ENCODE measurements at regions not wholly inside any gene's neighbourhood (a gene's known extent, or its start where the extent isn't known, plus 50 kb on each side); places are given as distances from the start of the nearest gene placed in this dataset.

DNA sequence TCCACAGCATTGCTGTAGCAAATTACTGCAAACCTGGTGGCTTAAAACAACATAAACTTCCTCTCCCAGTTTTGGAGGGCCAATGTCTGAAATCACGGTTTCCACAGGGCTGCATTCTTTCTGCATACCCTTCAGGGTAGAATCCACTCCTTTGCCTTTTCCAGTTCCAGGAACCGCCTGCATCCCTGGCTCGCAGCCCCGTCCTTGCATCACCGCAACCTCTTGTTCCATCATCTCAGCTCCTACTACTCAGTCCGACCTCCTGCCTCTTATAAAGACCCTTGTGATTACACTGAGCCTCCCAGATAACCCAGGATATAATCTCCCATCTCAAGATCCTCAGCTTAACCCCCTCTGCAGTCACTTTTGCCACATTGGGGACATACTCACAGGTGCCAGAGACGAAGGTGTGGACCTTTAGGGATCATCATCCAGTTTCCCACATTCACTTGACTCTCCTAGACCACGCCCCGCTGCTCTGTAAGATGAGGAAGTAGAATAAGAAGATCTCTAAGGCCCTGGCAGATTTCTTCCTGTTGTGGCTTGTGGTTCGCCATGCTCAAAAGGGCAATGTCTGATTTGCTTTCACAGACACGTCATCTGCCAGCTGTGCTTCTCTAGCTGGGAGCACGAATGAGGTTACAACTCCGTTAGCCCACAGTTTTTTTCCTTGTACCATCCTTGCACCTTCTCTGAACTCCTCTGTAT, 103.6 kb upstream of the AGAP1 start:
- Histone ChIP-seq H3K9me3 (no peaks in the 10 kb centered on the region), H3K4me1 (no peaks in the 10 kb centered on the region), H3K36me3 (no peaks in the 10 kb centered on the region), H3K4me3 (no peak overlapping the region), H3K27me3 (replicated peaks in 1 of 7) (peaks cover 0 to 25% (median 0%) of the 10 kb centered on the region in 7 donors), H3K27ac (no peak overlapping the region)
- intact Hi-C loops (cut with DNase I; ENCODE audit: low total_unique reads) = no loop called here
- TF ChIP-seq, protein P1, sequence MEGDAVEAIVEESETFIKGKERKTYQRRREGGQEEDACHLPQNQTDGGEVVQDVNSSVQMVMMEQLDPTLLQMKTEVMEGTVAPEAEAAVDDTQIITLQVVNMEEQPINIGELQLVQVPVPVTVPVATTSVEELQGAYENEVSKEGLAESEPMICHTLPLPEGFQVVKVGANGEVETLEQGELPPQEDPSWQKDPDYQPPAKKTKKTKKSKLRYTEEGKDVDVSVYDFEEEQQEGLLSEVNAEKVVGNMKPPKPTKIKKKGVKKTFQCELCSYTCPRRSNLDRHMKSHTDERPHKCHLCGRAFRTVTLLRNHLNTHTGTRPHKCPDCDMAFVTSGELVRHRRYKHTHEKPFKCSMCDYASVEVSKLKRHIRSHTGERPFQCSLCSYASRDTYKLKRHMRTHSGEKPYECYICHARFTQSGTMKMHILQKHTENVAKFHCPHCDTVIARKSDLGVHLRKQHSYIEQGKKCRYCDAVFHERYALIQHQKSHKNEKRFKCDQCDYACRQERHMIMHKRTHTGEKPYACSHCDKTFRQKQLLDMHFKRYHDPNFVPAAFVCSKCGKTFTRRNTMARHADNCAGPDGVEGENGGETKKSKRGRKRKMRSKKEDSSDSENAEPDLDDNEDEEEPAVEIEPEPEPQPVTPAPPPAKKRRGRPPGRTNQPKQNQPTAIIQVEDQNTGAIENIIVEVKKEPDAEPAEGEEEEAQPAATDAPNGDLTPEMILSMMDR (IDR thresholded peaks at IDR 0.05 in 8 of 11, conservative IDR thresholded peaks at IDR 0.05 in 3 of 11) = no peak
- TF ChIP-seq POLR2AphosphoS5 (IDR thresholded peaks at IDR 0.05) (no peak), POLR2A (IDR thresholded peaks at IDR 0.05) (no peak)
- 47 to 63% (median 55%) methylated on average over 13 of the region's 13 CpGs for WGBS, 5 donors
- no peak for DNase-seq

DNA sequence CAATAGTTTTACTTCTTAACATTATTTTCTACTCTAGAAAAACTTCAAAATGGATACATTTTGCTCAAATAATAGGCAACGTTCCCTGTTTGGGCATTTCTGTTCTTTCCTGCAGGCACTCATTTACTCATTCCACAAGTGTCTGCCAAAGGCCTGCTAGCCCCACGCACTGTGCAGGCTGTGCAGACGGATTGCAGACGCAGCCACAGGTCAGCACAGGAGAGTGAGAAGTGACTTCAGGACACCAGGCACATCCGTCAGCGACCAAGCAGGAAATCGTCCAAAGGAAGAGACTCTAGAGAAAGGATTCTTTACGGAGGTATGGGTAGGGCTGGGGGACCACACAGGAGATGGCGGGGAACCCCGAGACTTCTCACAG, 103.0 kb upstream of the AGAP1 start:
- no peak overlapping the region for H3K27ac ChIP-seq
- no peaks in the 10 kb centered on the region for H3K36me3 ChIP-seq
- H3K27me3 ChIP-seq (replicated peaks in 1 of 7) = peaks cover 0 to 28% (median 0%) of the 10 kb centered on the region in 7 donors
- DNase-seq = no peak
- intact Hi-C loops (cut with DNase I; ENCODE audit: low total_unique reads) = no loop called here
- no peaks in the 10 kb centered on the region for H3K9me3 ChIP-seq
- WGBS, 5 donors = 53 to 64% (median 61%) methylated on average over 10 of the region's 10 CpGs
- no peak overlapping the region for H3K4me3 ChIP-seq
- H3K4me1 ChIP-seq = no peaks in the 10 kb centered on the region
- TF ChIP-seq POLR2AphosphoS5 (IDR thresholded peaks at IDR 0.05) (no peak), POLR2A (IDR thresholded peaks at IDR 0.05) (no peak)
- TF ChIP-seq, protein P1 (IDR thresholded peaks at IDR 0.05 in 8 of 11, conservative IDR thresholded peaks at IDR 0.05 in 3 of 11) = no peak

DNA sequence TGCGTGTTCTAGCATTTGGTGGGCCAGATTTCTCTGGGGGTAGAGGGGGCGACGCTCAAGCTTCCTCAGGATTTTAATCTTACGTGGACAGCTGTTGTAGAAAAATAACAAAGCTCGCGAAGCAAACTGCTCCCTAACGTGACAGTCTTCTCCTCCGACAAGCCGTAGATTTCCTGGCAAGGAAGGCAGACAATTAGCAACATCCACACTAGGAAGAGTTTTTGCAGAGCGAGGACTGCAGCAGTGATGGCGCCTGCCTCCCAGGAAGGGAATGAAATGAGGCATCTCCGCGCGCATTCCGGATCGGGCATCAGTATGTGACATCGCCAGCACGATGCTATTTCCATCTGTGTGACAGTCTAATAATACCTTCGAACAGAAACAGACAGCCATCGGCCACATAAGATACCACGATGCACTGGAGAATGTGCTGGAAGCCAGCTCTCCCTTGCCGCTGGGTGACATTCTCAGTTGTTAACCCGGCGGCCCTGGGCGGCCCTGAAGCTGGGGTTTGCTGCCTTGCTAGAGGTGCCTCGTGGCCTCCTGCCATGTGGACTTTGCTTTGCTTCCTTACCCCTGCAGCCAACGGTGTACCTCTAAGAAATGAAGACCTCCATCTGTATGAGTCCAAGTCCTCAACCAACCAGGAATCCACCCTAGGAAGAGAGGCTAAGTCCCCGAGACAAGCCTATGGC, 101.8 kb upstream of the AGAP1 start:
- H3K27ac ChIP-seq = no peak overlapping the region
- no peaks in the 10 kb centered on the region for H3K9me3 ChIP-seq
- intact Hi-C loops (cut with DNase I; ENCODE audit: low total_unique reads) = no loop called here
- H3K4me1 ChIP-seq = no peaks in the 10 kb centered on the region
- no peaks in the 10 kb centered on the region for H3K36me3 ChIP-seq
- H3K27me3 ChIP-seq (replicated peaks in 1 of 7) = peaks cover 0 to 35% (median 0%) of the 10 kb centered on the region in 7 donors
- WGBS, 5 donors = 87 to 91% (median 90%) methylated on average over 25 to 28 of the region's 28 CpGs
- no peak for DNase-seq
- TF ChIP-seq, protein P1 (IDR thresholded peaks at IDR 0.05 in 8 of 11, conservative IDR thresholded peaks at IDR 0.05 in 3 of 11) = no peak
- TF ChIP-seq POLR2A (IDR thresholded peaks at IDR 0.05) = no peak
- TF ChIP-seq POLR2AphosphoS5 (IDR thresholded peaks at IDR 0.05) = no peak
- no peak overlapping the region for H3K4me3 ChIP-seq

DNA sequence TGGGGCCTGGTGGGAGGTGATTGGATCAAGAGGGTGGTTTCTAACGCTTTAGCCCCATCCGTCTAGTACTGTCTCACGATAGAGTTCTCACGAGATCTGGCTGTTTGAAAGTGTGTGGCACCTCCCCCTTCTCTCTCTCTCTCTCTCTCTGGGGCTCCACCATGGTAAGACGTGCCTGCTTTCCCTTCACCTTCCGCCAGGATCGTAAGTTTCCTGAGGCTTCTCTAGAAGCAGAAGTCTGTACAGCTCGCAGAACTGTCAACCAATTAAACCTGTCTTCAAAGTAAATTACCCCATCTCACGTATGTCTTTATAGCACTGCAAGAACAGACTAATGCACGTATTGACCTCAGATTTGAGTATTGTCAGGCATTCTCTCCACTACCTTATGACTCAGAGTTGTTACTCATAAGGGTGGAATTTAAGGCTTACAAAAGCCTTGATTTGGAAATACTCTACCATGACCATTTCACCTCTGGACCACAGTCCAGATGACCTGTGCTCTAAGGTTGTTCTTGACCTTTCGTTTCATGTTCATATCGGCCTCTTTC, 99.5 kb upstream of the AGAP1 start:
- Histone ChIP-seq H3K4me3 (no peak overlapping the region), H3K4me1 (no peaks in the 10 kb centered on the region), H3K27ac (no peak overlapping the region), H3K27me3 (replicated peaks in 1 of 7) (peaks cover 0 to 37% (median 0%) of the 10 kb centered on the region in 7 donors), H3K9me3 (no peaks in the 10 kb centered on the region), H3K36me3 (no peaks in the 10 kb centered on the region)
- no peak for DNase-seq
- 81 to 90% (median 89%) methylated on average over 12 of the region's 12 CpGs for WGBS, 5 donors
- intact Hi-C loops (cut with DNase I; ENCODE audit: low total_unique reads) = no loop called here
- TF ChIP-seq POLR2AphosphoS5 (IDR thresholded peaks at IDR 0.05) (no peak), POLR2A (IDR thresholded peaks at IDR 0.05) (no peak)
- TF ChIP-seq, protein P1 (IDR thresholded peaks at IDR 0.05 in 8 of 11, conservative IDR thresholded peaks at IDR 0.05 in 3 of 11) = no peak

Data from spleen (tissue), 11 donors.